PC-9 (cell line): ENCODE measurements at regions not wholly inside any gene's neighbourhood (a gene's known extent, or its start where the extent isn't known, plus 50 kb on each side); places are given as distances from the start of the nearest gene placed in this dataset.

ENCODE experiments used
- BruUV-seq: library from RNA; stranded (reverse); fragments of 400-500 nt; replicated peaks from 2 replicates; lab custom pipeline; 2021; lab: Mats Ljungman, UMichigan
- CTCF ChIA-PET: fragments of 300-600 bp; sonication (Branson Sonifier 250); formaldehyde crosslinking; loops from one replicate; lab custom pipeline; 2022; ENCODE audit warnings: antibody characterized with exemption; lab: Charles Lee
- POLR2A ChIA-PET: fragments of 300-600 bp; sonication (Branson Sonifier 250); formaldehyde crosslinking; loops from one replicate; lab custom pipeline; 2022; ENCODE audit warnings: antibody characterized with exemption; ENCODE audit not compliant: unreplicated experiment; lab: Charles Lee
- DNase-seq, 2 experiments: peaks; one replicate each; pipeline versions ENCODE4 v3.0.0 to v3.0.0-alpha.2; 2015 to 2022; ENCODE audit warnings: mixed read lengths in 1 of 2
- H2AFZ ChIP-seq: fragments of 200-600 bp; sonication (generic); 2 replicates; pipeline ENCODE4 v1.8.1; 2017; ENCODE audit warnings: antibody characterized with exemption
- H3F3A ChIP-seq: fragments of 200-600 bp; sonication (generic); 2 replicates; pipeline ENCODE4 v1.8.1; 2017; ENCODE audit warnings: antibody characterized with exemption, mild to moderate bottlenecking, low read depth; ENCODE audit not compliant: insufficient read depth
- H3K27ac ChIP-seq: fragments of 200-600 bp; sonication (generic); 2 replicates; pipeline ENCODE4 v1.6.1; 2016; ENCODE audit warnings: mixed run types
- H3K27me3 ChIP-seq: fragments of 200-600 bp; sonication (generic); 2 replicates; pipeline ENCODE4 v1.6.1; 2016; ENCODE audit warnings: low read depth, mixed run types; ENCODE audit not compliant: insufficient read depth
- H3K36me3 ChIP-seq: fragments of 200-600 bp; sonication (generic); 2 replicates; pipeline ENCODE4 v1.6.1; 2016; ENCODE audit warnings: low read depth, mixed run types
- H3K4me1 ChIP-seq: fragments of 200-600 bp; sonication (generic); replicated peaks from 2 replicates; pipeline ENCODE4 v1.6.1; 2016; ENCODE audit warnings: mixed run types; ENCODE audit not compliant: insufficient read depth
- H3K4me2 ChIP-seq: fragments of 200-600 bp; sonication (generic); 2 replicates; pipeline ENCODE4 v1.6.1; 2017; ENCODE audit warnings: mixed run types
- H3K4me3 ChIP-seq: fragments of 200-600 bp; sonication (generic); 2 replicates; pipeline ENCODE4 v1.6.1; 2016; ENCODE audit warnings: mixed run types
- H3K79me2 ChIP-seq: fragments of 200-600 bp; sonication (generic); 2 replicates; pipeline ENCODE4 v1.6.1; 2017; ENCODE audit warnings: low read depth, mixed run types
- H3K9me2 ChIP-seq: fragments of 200-600 bp; sonication (generic); 2 replicates; pipeline ENCODE4 v1.8.1; 2017; ENCODE audit warnings: mild to moderate bottlenecking; ENCODE audit not compliant: insufficient read depth
- H3K9me3 ChIP-seq: fragments of 200-600 bp; sonication (generic); 2 replicates; pipeline ENCODE4 v1.8.1; 2016; ENCODE audit warnings: low read depth; ENCODE audit not compliant: insufficient read depth
- H4K20me1 ChIP-seq: fragments of 200-600 bp; sonication (generic); 2 replicates; pipeline ENCODE4 v1.8.1; 2017; ENCODE audit not compliant: insufficient read depth
- CTCF ChIP-seq: fragments of 200-600 bp; sonication (generic); conservative IDR thresholded peaks from 2 replicates; pipeline ENCODE4 v1.6.1; 2017; ENCODE audit warnings: mixed run types, antibody characterized with exemption, mild to moderate bottlenecking, moderate library complexity
- EZH2 ChIP-seq: fragments of 200-600 bp; sonication (generic); IDR thresholded peaks from 2 replicates; pipeline ENCODE4 v1.8.0; 2017; ENCODE audit warnings: antibody characterized with exemption, low read depth
- intact Hi-C: fragments of 100-400 bp; cut with micrococcal nuclease; formaldehyde crosslinking; loops from one replicate; pipeline ENCODE4 v1.10.0; 2022; ENCODE audit not compliant: unreplicated experiment

GRCh38 chr21:16211339-16212303 lies 481.8 kb downstream of the USP25 start:
- no peaks in the 10 kb centered on the region for H3K9me3 ChIP-seq
- no peaks in the 10 kb centered on the region for H3K9me2 ChIP-seq
- DNase-seq, result no peak
- TF ChIP-seq CTCF (no peak), EZH2 (no peak)
- H2AFZ ChIP-seq, result peak overlapping the region; percentile 43; the same call in 1 of the 2 replicates
- BruUV-seq, result no TSS peak
- no peak overlapping the region for H3K4me2 ChIP-seq
- intact Hi-C loops, result no loop called here
- H3K27me3 ChIP-seq, result no peaks in the 10 kb centered on the region
- no peak overlapping the region for H3K27ac ChIP-seq
- H3K79me2 ChIP-seq, result no peaks in the 10 kb centered on the region
- H4K20me1 ChIP-seq, result no peaks in the 10 kb centered on the region
- POLR2A ChIA-PET, result no interaction called here
- no peaks in the 10 kb centered on the region for H3K4me1 ChIP-seq
- no peaks in the 10 kb centered on the region for H3F3A ChIP-seq
- H3K36me3 ChIP-seq, result no peaks in the 10 kb centered on the region
- H3K4me3 ChIP-seq, result no peak overlapping the region
- CTCF ChIA-PET, result no interaction called here

- BruUV-seq, result no TSS peak
- Histone ChIP-seq H4K20me1 (no peaks in the 10 kb centered on the region), H3K9me3 (no peaks in the 10 kb centered on the region), H3K4me3 (no peak overlapping the region), H2AFZ (no peak overlapping the region), H3F3A (no peaks in the 10 kb centered on the region), H3K27me3 (no peaks in the 10 kb centered on the region), H3K27ac (no peak overlapping the region), H3K79me2 (no peaks in the 10 kb centered on the region), H3K36me3 (no peaks in the 10 kb centered on the region), H3K4me2 (no peak overlapping the region), H3K4me1 (no peaks in the 10 kb centered on the region), H3K9me2 (no peaks in the 10 kb centered on the region; the same call in 1 of the 2 replicates)
- POLR2A ChIA-PET, result no interaction called here
- DNase-seq, result no peak
- TF ChIP-seq EZH2 (no peak), CTCF (no peak)
- CTCF ChIA-PET, result no interaction called here
- intact Hi-C loops, result no loop called here
Measured at GRCh38 chr21:16213518-16213917, 483.7 kb downstream of the USP25 start.

- no peak for DNase-seq
- H3K79me2 ChIP-seq, result no peaks in the 10 kb centered on the region
- ChIA-PET CTCF (no interaction called here), POLR2A (no interaction called here)
- no peaks in the 10 kb centered on the region for H3K36me3 ChIP-seq
- no peak overlapping the region for H3K4me3 ChIP-seq
- intact Hi-C loops, result no loop called here
- no peak overlapping the region for H3K4me2 ChIP-seq
- H3K27me3 ChIP-seq, result no peaks in the 10 kb centered on the region
- H3K27ac ChIP-seq, result no peak overlapping the region
- no peaks in the 10 kb centered on the region for H3K9me3 ChIP-seq
- TF ChIP-seq CTCF, result no peak
- no peak for TF ChIP-seq EZH2
- BruUV-seq, result no TSS peak
- no peaks in the 10 kb centered on the region for H3F3A ChIP-seq
- no peak overlapping the region for H2AFZ ChIP-seq
- no peaks in the 10 kb centered on the region for H4K20me1 ChIP-seq
- no peaks in the 10 kb centered on the region for H3K4me1 ChIP-seq
- no peaks in the 10 kb centered on the region; the same call in 1 of the 2 replicates for H3K9me2 ChIP-seq
Measured at GRCh38 chr21:16215193-16215592, 485.4 kb downstream of the USP25 start.
